Cardiac muscle cell (in vitro differentiated cells and primary cell): ENCODE measurements at regions not wholly inside any gene's neighbourhood (a gene's known extent, or its start where the extent isn't known, plus 50 kb on each side); places are given as distances from the start of the nearest gene placed in this dataset.
"Not testable (repeated sequence)": the region's sequence is repeated elsewhere in the genome, so short reads cannot be mapped to it uniquely, and the experiment has no call there.

Experiments used
- DNase-seq, 2 donors: peaks; one replicate each; pipeline versions ENCODE4 v3.0.0 to v3.0.0-alpha.2; 2010 to 2017; ENCODE audit warnings: low read depth in 1 of 2, low spot score in 1 of 2
- H3K27ac ChIP-seq: fragments of 200-600 bp; sonication (generic); 2 replicates; pipeline ENCODE4 v1.5.1; 2016
- H3K27me3 ChIP-seq: fragments of 200-600 bp; sonication (generic); 2 replicates; pipeline ENCODE4 v1.6.0; 2016; ENCODE audit warnings: control low read depth
- H3K36me3 ChIP-seq: fragments of 200-600 bp; sonication (generic); 2 replicates; pipeline ENCODE4 v1.5.1; 2016; ENCODE audit warnings: control low read depth
- H3K4me1 ChIP-seq: fragments of 200-600 bp; sonication (generic); 2 replicates; pipeline ENCODE4 v1.8.1; 2017; ENCODE audit warnings: low read depth, mild to moderate bottlenecking, mixed run types
- H3K4me3 ChIP-seq: fragments of 200-600 bp; sonication (generic); 2 replicates; pipeline ENCODE4 v1.5.1; 2016; ENCODE audit warnings: mild to moderate bottlenecking
- H3K9me3 ChIP-seq: fragments of 200-600 bp; sonication (generic); 2 replicates; pipeline ENCODE4 v1.5.1; 2017; ENCODE audit warnings: low read depth, mild to moderate bottlenecking, control low read depth
- TF ChIP-seq, protein P1 (sequence below): IDR thresholded peaks from 2 replicates; pipeline ENCODE4 v1.5.1; 2012; ENCODE audit warnings: low read depth, mild to moderate bottlenecking, low read length

DNA sequence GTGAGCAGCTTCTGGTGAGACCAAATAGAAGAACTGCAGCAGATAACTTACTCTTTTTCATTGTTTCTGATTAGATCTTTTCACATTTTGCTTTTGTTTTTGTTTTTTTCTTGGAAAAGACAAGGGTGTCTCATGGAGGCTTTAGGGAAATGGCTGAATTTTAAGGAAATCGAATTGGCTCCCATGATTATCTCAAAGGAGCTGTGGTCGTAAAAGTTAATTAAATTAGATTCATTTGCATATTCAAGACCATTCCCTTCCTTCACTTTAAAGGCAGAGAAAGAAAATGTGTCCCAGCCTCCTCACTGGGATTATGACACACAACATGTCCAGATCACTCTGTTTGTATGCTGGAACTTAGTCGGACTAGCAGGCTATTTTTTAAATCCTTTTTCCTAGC is 106.4 kb upstream of the MDM1 start:
- no peak for DNase-seq
- TF ChIP-seq, protein P1, sequence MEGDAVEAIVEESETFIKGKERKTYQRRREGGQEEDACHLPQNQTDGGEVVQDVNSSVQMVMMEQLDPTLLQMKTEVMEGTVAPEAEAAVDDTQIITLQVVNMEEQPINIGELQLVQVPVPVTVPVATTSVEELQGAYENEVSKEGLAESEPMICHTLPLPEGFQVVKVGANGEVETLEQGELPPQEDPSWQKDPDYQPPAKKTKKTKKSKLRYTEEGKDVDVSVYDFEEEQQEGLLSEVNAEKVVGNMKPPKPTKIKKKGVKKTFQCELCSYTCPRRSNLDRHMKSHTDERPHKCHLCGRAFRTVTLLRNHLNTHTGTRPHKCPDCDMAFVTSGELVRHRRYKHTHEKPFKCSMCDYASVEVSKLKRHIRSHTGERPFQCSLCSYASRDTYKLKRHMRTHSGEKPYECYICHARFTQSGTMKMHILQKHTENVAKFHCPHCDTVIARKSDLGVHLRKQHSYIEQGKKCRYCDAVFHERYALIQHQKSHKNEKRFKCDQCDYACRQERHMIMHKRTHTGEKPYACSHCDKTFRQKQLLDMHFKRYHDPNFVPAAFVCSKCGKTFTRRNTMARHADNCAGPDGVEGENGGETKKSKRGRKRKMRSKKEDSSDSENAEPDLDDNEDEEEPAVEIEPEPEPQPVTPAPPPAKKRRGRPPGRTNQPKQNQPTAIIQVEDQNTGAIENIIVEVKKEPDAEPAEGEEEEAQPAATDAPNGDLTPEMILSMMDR, result no peak
- H3K27ac ChIP-seq, result no peak overlapping the region
- H3K4me1 ChIP-seq, result peaks cover 5% of the 10 kb centered on the region
- H3K9me3 ChIP-seq, result no peaks in the 10 kb centered on the region
- no peaks in the 10 kb centered on the region for H3K27me3 ChIP-seq
- no peak overlapping the region for H3K4me3 ChIP-seq
- no peaks in the 10 kb centered on the region for H3K36me3 ChIP-seq

DNA sequence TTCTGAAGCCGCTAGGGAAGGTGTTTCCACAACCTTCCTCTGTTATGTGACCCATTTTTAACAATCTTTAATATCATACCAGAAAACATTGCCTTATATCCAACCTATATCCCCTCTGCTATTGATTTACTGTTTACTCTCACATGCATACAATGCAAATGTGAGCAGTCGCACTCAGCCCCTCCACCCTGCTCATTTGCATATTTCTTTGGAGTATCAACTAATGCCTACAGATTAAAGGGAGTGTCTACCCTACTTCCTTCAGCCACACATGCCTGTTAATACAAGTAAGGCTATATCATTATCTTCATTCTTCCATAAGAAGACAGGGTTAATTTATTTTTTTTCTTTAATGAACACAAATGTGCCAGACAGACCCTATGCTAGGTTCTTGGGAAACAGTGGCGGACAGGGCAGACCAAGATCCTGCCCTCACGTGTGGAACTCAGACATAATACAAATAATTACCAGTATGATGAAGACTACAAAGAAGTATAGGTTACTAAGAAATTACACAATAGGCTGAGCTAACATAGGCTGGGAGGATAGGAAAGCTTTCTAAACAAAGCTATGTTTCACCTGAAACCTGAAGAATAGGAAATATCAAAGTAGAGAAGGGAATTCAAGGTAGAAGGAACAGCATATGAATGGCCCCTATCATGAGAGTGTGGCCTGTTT is 107.3 kb upstream of the MDM1 start:
- Histone ChIP-seq H3K4me3 (no peak overlapping the region), H3K4me1 (peaks cover 5% of the 10 kb centered on the region), H3K27me3 (no peaks in the 10 kb centered on the region), H3K27ac (no peak overlapping the region), H3K9me3 (no peaks in the 10 kb centered on the region), H3K36me3 (no peaks in the 10 kb centered on the region)
- TF ChIP-seq, protein P1, result no peak
- DNase-seq, result no peak

DNA sequence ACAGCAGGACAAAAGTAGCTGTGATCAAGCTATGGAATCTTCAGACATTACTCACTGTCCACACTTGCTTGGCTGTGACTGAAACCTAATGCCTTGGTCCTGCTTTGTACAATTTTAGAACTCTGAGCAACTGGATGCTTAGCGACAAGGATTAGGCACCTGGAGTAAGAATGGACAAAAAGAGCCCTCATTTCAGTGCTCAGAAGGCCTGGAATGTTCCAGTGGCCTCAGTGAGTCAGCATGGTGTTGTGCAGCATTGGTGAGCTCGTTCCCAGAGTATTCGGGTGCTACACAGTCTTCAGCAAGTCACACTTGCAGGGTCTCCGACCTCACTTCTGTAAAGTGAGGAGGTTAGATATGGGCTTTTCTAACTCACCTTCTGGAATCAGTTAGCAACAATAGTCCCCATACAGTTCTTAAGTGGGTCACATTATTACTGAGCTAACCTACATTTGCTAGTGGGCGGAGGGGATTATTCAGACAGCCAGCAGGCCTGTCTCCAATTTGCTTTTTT is 108.0 kb upstream of the MDM1 start:
- Histone ChIP-seq H3K36me3 (no peaks in the 10 kb centered on the region), H3K4me1 (peaks cover 5% of the 10 kb centered on the region), H3K4me3 (no peak overlapping the region), H3K27ac (no peak overlapping the region), H3K27me3 (no peaks in the 10 kb centered on the region), H3K9me3 (no peaks in the 10 kb centered on the region)
- TF ChIP-seq, protein P1, result no peak
- DNase-seq, result peak in 1 of 2 donors; percentile 40

DNA sequence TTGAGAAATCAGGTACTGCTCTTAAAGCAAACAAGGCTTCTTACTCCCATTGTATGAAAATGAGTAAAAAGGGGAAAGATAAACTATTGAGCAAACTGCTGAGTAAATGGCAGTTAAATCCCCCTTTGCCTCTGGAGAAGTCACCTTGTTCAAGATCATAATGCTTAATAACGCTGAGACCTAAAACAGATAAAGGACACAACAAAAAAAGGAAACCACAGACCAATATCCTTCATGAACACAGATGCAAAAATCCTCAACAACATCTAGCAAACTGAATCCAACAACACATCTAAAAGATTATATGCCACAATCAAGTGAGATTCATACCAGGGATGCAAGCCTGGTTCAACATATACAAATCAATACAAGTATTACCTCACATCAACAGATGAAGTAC is 109.0 kb upstream of the MDM1 start:
- TF ChIP-seq, protein P1, result no peak
- no peak overlapping the region for H3K27ac ChIP-seq
- H3K4me3 ChIP-seq, result no peak overlapping the region
- DNase-seq, result no peak
- no peaks in the 10 kb centered on the region for H3K36me3 ChIP-seq
- peaks cover 5% of the 10 kb centered on the region for H3K4me1 ChIP-seq
- no peaks in the 10 kb centered on the region for H3K9me3 ChIP-seq
- no peaks in the 10 kb centered on the region for H3K27me3 ChIP-seq

DNA sequence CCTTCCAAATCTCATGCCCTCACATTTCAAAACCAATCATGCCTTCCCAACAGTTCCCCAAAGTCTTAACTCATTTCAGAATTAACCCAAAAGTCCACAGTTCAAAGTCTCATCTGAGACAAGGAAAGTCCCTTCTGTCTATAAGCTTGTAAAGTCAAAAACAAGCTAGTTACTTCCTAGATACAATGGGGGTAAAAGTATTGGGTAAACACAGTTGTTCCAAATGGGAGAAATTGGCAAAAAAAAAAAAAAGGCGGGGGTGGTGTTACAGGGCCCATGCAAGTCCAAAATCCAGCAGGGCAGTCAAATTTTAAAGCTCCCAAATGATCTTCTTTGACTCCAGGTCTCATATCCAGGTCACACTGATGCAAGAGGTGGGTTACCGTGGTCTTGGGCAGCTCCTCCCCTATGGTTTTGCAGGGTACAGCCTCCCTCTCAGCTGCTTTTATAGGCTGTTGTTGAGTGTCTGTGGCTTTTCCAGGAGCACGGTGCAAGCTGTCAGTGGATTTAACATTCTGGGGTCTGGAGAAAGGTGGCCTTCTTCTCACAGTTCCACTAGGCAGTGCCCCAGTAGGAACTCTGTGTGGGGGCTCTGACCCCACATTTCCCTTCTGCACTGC is 110.3 kb upstream of the MDM1 start:
- H3K9me3 ChIP-seq, H3K4me3 ChIP-seq, H3K4me1 ChIP-seq, H3K27me3 ChIP-seq, DNase-seq, H3K36me3 ChIP-seq, H3K27ac ChIP-seq: not testable (repeated sequence)

DNA sequence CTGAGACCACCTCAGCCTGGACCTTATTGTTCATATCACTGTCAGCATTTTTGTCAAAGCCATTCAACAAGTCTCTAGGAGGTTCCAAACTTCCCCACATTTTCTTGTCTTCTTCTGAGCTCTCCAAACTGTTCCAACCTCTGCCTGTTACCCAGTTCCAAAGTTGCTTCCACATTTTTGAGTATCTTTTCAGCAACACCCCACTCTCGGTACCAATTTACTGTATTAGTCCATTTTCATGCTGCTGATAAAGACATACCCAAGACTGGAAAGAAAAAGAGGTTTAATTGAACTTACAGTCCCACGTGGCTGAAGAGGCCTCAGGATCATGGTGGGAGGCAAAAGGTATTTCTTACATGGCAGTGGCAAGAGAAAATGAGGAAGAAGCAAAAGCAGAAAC is 111.5 kb upstream of the MDM1 start:
- not testable (repeated sequence) for H3K36me3 ChIP-seq, H3K4me3 ChIP-seq, H3K27me3 ChIP-seq, DNase-seq, H3K9me3 ChIP-seq, H3K4me1 ChIP-seq, H3K27ac ChIP-seq
